HCT116 (cell line): ENCODE measurements at regions not wholly inside any gene's neighbourhood (a gene's known extent, or its start where the extent isn't known, plus 50 kb on each side); places are given as distances from the start of the nearest gene placed in this dataset.

Experiments
- CEBPB ChIP-seq: IDR thresholded peaks from 2 replicates; pipeline ENCODE4 v1.6.1; 2012; ENCODE audit warnings: low read depth
- CTCF ChIP-seq, 3 experiments: fragments of 200-600 bp in 1 of 3; sonication (generic) in 1 of 3; IDR thresholded peaks in 2 of 3; conservative IDR thresholded peaks in 1 of 3; 2 replicates each; pipeline ENCODE4 v1.5.1; 2012 to 2017; ENCODE audit warnings: low read depth in 2 of 3, low read length in 2 of 3, antibody characterized with exemption in 1 of 3, borderline replicate concordance in 1 of 3, control low read depth in 1 of 3, mild to moderate bottlenecking in 1 of 3, mixed read lengths in 1 of 3, mixed run types in 1 of 3, moderate library complexity in 1 of 3; ENCODE audit not compliant: insufficient read depth in 1 of 3
- EZH2 ChIP-seq: fragments of 200-600 bp; sonication (generic); IDR thresholded peaks from 2 replicates; pipeline ENCODE4 v1.6.1; 2017; ENCODE audit warnings: antibody characterized with exemption, mixed run types
- MAX ChIP-seq: IDR thresholded peaks from 2 replicates; pipeline ENCODE4 v1.6.1; 2012
- POLR2A ChIP-seq: IDR thresholded peaks from 2 replicates; pipeline ENCODE4 v1.7.0; 2011; ENCODE audit warnings: borderline replicate concordance; ENCODE audit not compliant: insufficient read depth, insufficient read length; ENCODE audit errors: extremely low read depth
- POLR2AphosphoS5 ChIP-seq: IDR thresholded peaks from 2 replicates; pipeline ENCODE4 v1.6.1; 2011; ENCODE audit warnings: mild to moderate bottlenecking, low read depth, low read length, moderate library complexity
- SRF ChIP-seq: IDR thresholded peaks from 2 replicates; pipeline ENCODE4 v1.6.1; 2012; ENCODE audit warnings: low read depth
- YY1 ChIP-seq: IDR thresholded peaks from 2 replicates; pipeline ENCODE4 v1.6.1; 2011; ENCODE audit warnings: low read length, low read depth, moderate library complexity, mild to moderate bottlenecking; ENCODE audit not compliant: insufficient replicate concordance; ENCODE audit errors: extremely low read depth
- ZFX ChIP-seq: fragments of 450-650 bp; IDR thresholded peaks from 2 replicates; pipeline ENCODE4 v1.6.1; 2017
- ZNF274 ChIP-seq: fragments of 200-500 bp; sonication (Bioruptor generic); IDR thresholded peaks from 2 replicates; pipeline ENCODE4 v1.6.1; 2014; ENCODE audit warnings: mild to moderate bottlenecking, low read depth, low read length, inconsistent platforms
- TF ChIP-seq, protein P1 (sequence below): IDR thresholded peaks from 2 replicates; pipeline ENCODE4 v1.6.1; 2012; ENCODE audit warnings: low read depth

GRCh38 chr12:37733856-37734255 lies 582.7 kb upstream of the ALG10B start:
- TF ChIP-seq POLR2A (no peak), POLR2AphosphoS5 (no peak), CTCF (IDR thresholded peaks at IDR 0.05 in 2 of 3, conservative IDR thresholded peaks at IDR 0.05 in 1 of 3; ENCODE audit: borderline replicate concordance in 1 of 3, insufficient read depth in 1 of 3, low read depth in 2 of 3, low read length in 2 of 3) (no peak), ZFX (no peak), MAX (no peak), SRF (no peak), EZH2 (no peak), YY1 (no peak), CEBPB (no peak), ZNF274 (no peak)
- TF ChIP-seq, protein P1, sequence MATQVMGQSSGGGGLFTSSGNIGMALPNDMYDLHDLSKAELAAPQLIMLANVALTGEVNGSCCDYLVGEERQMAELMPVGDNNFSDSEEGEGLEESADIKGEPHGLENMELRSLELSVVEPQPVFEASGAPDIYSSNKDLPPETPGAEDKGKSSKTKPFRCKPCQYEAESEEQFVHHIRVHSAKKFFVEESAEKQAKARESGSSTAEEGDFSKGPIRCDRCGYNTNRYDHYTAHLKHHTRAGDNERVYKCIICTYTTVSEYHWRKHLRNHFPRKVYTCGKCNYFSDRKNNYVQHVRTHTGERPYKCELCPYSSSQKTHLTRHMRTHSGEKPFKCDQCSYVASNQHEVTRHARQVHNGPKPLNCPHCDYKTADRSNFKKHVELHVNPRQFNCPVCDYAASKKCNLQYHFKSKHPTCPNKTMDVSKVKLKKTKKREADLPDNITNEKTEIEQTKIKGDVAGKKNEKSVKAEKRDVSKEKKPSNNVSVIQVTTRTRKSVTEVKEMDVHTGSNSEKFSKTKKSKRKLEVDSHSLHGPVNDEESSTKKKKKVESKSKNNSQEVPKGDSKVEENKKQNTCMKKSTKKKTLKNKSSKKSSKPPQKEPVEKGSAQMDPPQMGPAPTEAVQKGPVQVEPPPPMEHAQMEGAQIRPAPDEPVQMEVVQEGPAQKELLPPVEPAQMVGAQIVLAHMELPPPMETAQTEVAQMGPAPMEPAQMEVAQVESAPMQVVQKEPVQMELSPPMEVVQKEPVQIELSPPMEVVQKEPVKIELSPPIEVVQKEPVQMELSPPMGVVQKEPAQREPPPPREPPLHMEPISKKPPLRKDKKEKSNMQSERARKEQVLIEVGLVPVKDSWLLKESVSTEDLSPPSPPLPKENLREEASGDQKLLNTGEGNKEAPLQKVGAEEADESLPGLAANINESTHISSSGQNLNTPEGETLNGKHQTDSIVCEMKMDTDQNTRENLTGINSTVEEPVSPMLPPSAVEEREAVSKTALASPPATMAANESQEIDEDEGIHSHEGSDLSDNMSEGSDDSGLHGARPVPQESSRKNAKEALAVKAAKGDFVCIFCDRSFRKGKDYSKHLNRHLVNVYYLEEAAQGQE = no peak
